Natural killer cell (primary cell): ENCODE measurements at regions not wholly inside any gene's neighbourhood (a gene's known extent, or its start where the extent isn't known, plus 50 kb on each side); places are given as distances from the start of the nearest gene placed in this dataset.

ENCODE experiments used
- ATAC-seq, 3 donors: fragments of 150-1000 bp in 2 of 3; fragments of 200-7000 bp in 1 of 3; cut with Tn5 transposase; 1 replicate in 1 of 3; 2 replicates in 2 of 3; pipeline ENCODE4 v1.10.0; 2021; ENCODE audit warnings: mild to moderate bottlenecking in 2 of 3, moderate library complexity in 2 of 3
- DNase-seq, 2 donors: peaks; one replicate each; pipeline versions ENCODE4 v3.0.0 to v3.0.0-alpha.2; 2013 to 2021; ENCODE audit warnings: mixed read lengths in 1 of 2
- H3K27ac ChIP-seq: one replicate; pipeline ENCODE4 v1.5.1; 2013; ENCODE audit warnings: mild to moderate bottlenecking, low read length
- H3K27me3 ChIP-seq: one replicate; pipeline ENCODE4 v1.6.1; 2013; ENCODE audit warnings: low read length; ENCODE audit not compliant: control insufficient read depth, insufficient read depth
- H3K36me3 ChIP-seq: one replicate; pipeline ENCODE4 v1.6.1; 2013; ENCODE audit warnings: low read length; ENCODE audit not compliant: control insufficient read depth, insufficient read depth
- H3K4me1 ChIP-seq: one replicate; pipeline ENCODE4 v1.6.1; 2013; ENCODE audit warnings: low read length; ENCODE audit not compliant: control insufficient read depth, insufficient read depth
- H3K4me3 ChIP-seq: one replicate; pipeline ENCODE4 v1.5.1; 2013; ENCODE audit warnings: low read length
- H3K9me3 ChIP-seq: one replicate; pipeline ENCODE4 v1.6.1; 2013; ENCODE audit warnings: low read length; ENCODE audit not compliant: control insufficient read depth, insufficient read depth
- H3K27ac Mint-ChIP-seq, 2 donors: one replicate each; pipeline ENCODE4 v1.8.0; 2022; ENCODE audit warnings: mild to moderate bottlenecking in 2 of 2, mixed read lengths in 2 of 2, moderate library complexity in 1 of 2
- H3K27me3 Mint-ChIP-seq, 2 donors: one replicate each; pipeline ENCODE4 v1.8.0; 2022; ENCODE audit warnings: low read depth in 2 of 2, mixed read lengths in 2 of 2
- H3K36me3 Mint-ChIP-seq: one replicate; pipeline ENCODE4 v1.8.0; 2022; ENCODE audit warnings: mixed read lengths
- H3K4me1 Mint-ChIP-seq, 2 donors: one replicate each; pipeline ENCODE4 v1.8.0; 2022; ENCODE audit warnings: mixed read lengths in 2 of 2
- H3K4me3 Mint-ChIP-seq: one replicate; pipeline ENCODE4 v1.8.0; 2022; ENCODE audit warnings: mild to moderate bottlenecking, moderate library complexity, mixed read lengths
- H3K9me3 Mint-ChIP-seq, 2 donors: one replicate each; pipeline ENCODE4 v1.8.0; 2022; ENCODE audit warnings: mixed read lengths in 2 of 2
- CTCF ChIP-seq: fragments of 200-600 bp; IDR thresholded peaks from one replicate; pipeline ENCODE4 v1.8.0; 2022; ENCODE audit warnings: antibody characterized with exemption
- WGBS: methylation state at CpG from one replicate; pipeline ENCODE4 v1.1.7; 2013; ENCODE audit warnings: missing lambda C conversion rate; ENCODE audit not compliant: insufficient coverage; 5-methylcytosine and 5-hydroxymethylcytosine counted together
- intact Hi-C: fragments of 100-400 bp; cut with micrococcal nuclease; formaldehyde crosslinking; loops from one replicate; pipeline ENCODE4 v1.14.2; 2022

GRCh38 chr2:35343135-35343534 lies 1012.4 kb upstream of the CRIM1 start:
- no peaks in the 10 kb centered on the region for H3K4me1 ChIP-seq
- DNase-seq, result no peak
- H3K4me1 Mint-ChIP-seq, result no peaks in the 10 kb centered on the region
- no peak overlapping the region for H3K4me3 Mint-ChIP-seq
- intact Hi-C loops, result no loop called here
- no peaks in the 10 kb centered on the region for H3K27me3 Mint-ChIP-seq
- peaks cover 8% of the 10 kb centered on the region for H3K9me3 ChIP-seq
- no peak overlapping the region for H3K27ac Mint-ChIP-seq
- H3K36me3 Mint-ChIP-seq, result peaks cover 5% of the 10 kb centered on the region
- no peak for TF ChIP-seq CTCF
- 81% methylated on average over 4 of the region's 4 CpGs for WGBS
- ATAC-seq, result no peak
- H3K4me3 ChIP-seq, result no peak overlapping the region
- H3K36me3 ChIP-seq, result no peaks in the 10 kb centered on the region
- no peak overlapping the region for H3K27ac ChIP-seq
- H3K27me3 ChIP-seq, result no peaks in the 10 kb centered on the region
- H3K9me3 Mint-ChIP-seq, result peaks cover 7 to 11% of the 10 kb centered on the region in 2 donors

- Mint-ChIP-seq H3K9me3 (peaks cover 3 to 9% of the 10 kb centered on the region in 2 donors), H3K36me3 (no peaks in the 10 kb centered on the region), H3K4me1 (no peaks in the 10 kb centered on the region), H3K27me3 (no peaks in the 10 kb centered on the region), H3K27ac (no peak overlapping the region), H3K4me3 (no peak overlapping the region)
- no peak for ATAC-seq
- Histone ChIP-seq H3K36me3 (no peaks in the 10 kb centered on the region), H3K4me1 (no peaks in the 10 kb centered on the region), H3K4me3 (no peak overlapping the region), H3K27me3 (no peaks in the 10 kb centered on the region), H3K9me3 (peaks cover 8% of the 10 kb centered on the region), H3K27ac (no peak overlapping the region)
- no peak for DNase-seq
- intact Hi-C loops, result no loop called here
- no peak for TF ChIP-seq CTCF
Measured at GRCh38 chr2:35339211-35339610, 1016.4 kb upstream of the CRIM1 start.

- no peak for ATAC-seq
- Histone ChIP-seq H3K4me1 (no peaks in the 10 kb centered on the region), H3K36me3 (no peaks in the 10 kb centered on the region), H3K27me3 (no peaks in the 10 kb centered on the region), H3K27ac (no peak overlapping the region), H3K4me3 (no peak overlapping the region), H3K9me3 (no peaks in the 10 kb centered on the region)
- H3K4me1 Mint-ChIP-seq, result no peaks in the 10 kb centered on the region
- no peaks in the 10 kb centered on the region for H3K36me3 Mint-ChIP-seq
- no peak for DNase-seq
- no peak overlapping the region for H3K4me3 Mint-ChIP-seq
- H3K27ac Mint-ChIP-seq, result no peak overlapping the region
- peaks cover 3 to 9% of the 10 kb centered on the region in 2 donors for H3K9me3 Mint-ChIP-seq
- H3K27me3 Mint-ChIP-seq, result no peaks in the 10 kb centered on the region
- TF ChIP-seq CTCF, result no peak
- intact Hi-C loops, result no loop called here
- WGBS, result no CpG with 5 or more reads among the region's 2 CpGs
Measured at GRCh38 chr2:35337922-35338321, 1017.7 kb upstream of the CRIM1 start.

- WGBS, result 71% methylated on average over 1 of the region's 1 CpG
- no peaks in the 10 kb centered on the region for H3K36me3 Mint-ChIP-seq
Measured at GRCh38 chr2:35314049-35314448, 1041.5 kb upstream of the CRIM1 start.

More at GRCh38 chr2:35314049-35314448, 1041.5 kb upstream of the CRIM1 start:
- no peak overlapping the region for H3K4me3 Mint-ChIP-seq
- no peaks in the 10 kb centered on the region for H3K36me3 ChIP-seq
- no peaks in the 10 kb centered on the region for H3K9me3 ChIP-seq
- DNase-seq, result no peak
- H3K27ac ChIP-seq, result no peak overlapping the region
- H3K27me3 Mint-ChIP-seq, result no peaks in the 10 kb centered on the region
- H3K4me3 ChIP-seq, result no peak overlapping the region
- H3K4me1 Mint-ChIP-seq, result no peaks in the 10 kb centered on the region
- H3K4me1 ChIP-seq, result no peaks in the 10 kb centered on the region
- peaks cover 7 to 10% of the 10 kb centered on the region in 2 donors for H3K9me3 Mint-ChIP-seq
- H3K27me3 ChIP-seq, result no peaks in the 10 kb centered on the region
- intact Hi-C loops, result no loop called here
- no peak overlapping the region for H3K27ac Mint-ChIP-seq
- no peak for ATAC-seq
- no peak for TF ChIP-seq CTCF
